ENCODE measurements at regions not wholly inside any gene's neighbourhood (a gene's known extent, or its start where the extent isn't known, plus 50 kb on each side); places are given as distances from the start of the nearest gene placed in this dataset.

DNA sequence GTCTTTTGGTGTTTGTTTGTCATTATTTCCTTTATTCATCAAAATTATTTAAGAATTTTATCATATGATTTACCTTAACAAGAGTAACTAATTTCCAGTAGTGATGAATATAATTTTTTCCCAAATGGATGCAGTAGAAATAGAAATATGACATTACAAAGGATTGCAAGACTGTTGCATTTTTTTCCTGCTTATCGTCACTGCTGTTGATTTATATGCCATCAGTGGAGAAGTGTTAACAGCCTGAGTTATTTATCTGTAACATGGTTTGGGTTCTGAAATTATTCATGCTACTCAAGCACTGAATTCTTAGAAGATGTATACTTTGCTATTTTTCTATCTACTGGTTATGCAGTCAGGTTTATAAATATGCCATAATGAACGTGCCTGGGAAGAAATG, 68.6 kb downstream of the TMEM100 start:
- WGBS, 2 donors, result 71% methylated on average over 2 of the region's 2 CpGs
- H3K27ac ChIP-seq, result no peak overlapping the region
- no peak for DNase-seq (ENCODE audit: low spot score in 2 of 2)
- H3K9me3 ChIP-seq, result no peaks in the 10 kb centered on the region
- peaks cover 0 to 10% (median 3%) of the 10 kb centered on the region in 4 donors for H3K4me1 ChIP-seq
- TF ChIP-seq POLR2A (IDR thresholded peaks at IDR 0.05) (no peak), EP300 (IDR thresholded peaks at IDR 0.05) (no peak)
- TF ChIP-seq, protein P1, sequence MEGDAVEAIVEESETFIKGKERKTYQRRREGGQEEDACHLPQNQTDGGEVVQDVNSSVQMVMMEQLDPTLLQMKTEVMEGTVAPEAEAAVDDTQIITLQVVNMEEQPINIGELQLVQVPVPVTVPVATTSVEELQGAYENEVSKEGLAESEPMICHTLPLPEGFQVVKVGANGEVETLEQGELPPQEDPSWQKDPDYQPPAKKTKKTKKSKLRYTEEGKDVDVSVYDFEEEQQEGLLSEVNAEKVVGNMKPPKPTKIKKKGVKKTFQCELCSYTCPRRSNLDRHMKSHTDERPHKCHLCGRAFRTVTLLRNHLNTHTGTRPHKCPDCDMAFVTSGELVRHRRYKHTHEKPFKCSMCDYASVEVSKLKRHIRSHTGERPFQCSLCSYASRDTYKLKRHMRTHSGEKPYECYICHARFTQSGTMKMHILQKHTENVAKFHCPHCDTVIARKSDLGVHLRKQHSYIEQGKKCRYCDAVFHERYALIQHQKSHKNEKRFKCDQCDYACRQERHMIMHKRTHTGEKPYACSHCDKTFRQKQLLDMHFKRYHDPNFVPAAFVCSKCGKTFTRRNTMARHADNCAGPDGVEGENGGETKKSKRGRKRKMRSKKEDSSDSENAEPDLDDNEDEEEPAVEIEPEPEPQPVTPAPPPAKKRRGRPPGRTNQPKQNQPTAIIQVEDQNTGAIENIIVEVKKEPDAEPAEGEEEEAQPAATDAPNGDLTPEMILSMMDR (IDR thresholded peaks at IDR 0.05), result no peak
- H3K4me3 ChIP-seq, result no peak overlapping the region
- no peaks in the 10 kb centered on the region for H3K36me3 ChIP-seq
- no peaks in the 10 kb centered on the region for H3K27me3 ChIP-seq

DNA sequence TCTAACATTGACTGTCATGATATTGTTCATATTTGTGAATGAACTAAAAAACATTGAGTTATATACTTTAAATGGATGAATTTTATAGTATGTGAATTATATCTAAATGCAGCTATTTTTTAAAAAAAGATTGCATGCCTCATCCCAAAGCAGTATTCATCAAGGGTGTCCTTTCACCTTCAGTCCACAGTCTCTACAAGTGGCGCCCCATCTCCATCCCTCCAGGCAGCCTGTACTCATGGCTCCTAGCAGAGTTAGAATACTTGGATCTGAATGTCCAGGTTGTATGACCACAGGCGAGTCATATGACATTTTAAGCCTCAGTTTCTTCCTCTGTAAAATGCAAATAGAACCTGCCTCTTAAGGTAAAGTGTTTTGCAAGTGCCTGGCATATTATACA, 69.8 kb downstream of the TMEM100 start:
- H3K27ac ChIP-seq, result no peak overlapping the region
- WGBS, 2 donors, result 92 to 97% methylated on average over 2 of the region's 2 CpGs
- TF ChIP-seq EP300 (IDR thresholded peaks at IDR 0.05), result no peak
- TF ChIP-seq, protein P1 (IDR thresholded peaks at IDR 0.05), result no peak
- TF ChIP-seq POLR2A (IDR thresholded peaks at IDR 0.05), result no peak
- no peak for DNase-seq (ENCODE audit: low spot score in 2 of 2)
- H3K36me3 ChIP-seq, result no peaks in the 10 kb centered on the region
- H3K4me1 ChIP-seq, result peaks cover 0 to 10% (median 3%) of the 10 kb centered on the region in 4 donors
- H3K9me3 ChIP-seq, result no peaks in the 10 kb centered on the region
- no peak overlapping the region for H3K4me3 ChIP-seq
- no peaks in the 10 kb centered on the region for H3K27me3 ChIP-seq

DNA sequence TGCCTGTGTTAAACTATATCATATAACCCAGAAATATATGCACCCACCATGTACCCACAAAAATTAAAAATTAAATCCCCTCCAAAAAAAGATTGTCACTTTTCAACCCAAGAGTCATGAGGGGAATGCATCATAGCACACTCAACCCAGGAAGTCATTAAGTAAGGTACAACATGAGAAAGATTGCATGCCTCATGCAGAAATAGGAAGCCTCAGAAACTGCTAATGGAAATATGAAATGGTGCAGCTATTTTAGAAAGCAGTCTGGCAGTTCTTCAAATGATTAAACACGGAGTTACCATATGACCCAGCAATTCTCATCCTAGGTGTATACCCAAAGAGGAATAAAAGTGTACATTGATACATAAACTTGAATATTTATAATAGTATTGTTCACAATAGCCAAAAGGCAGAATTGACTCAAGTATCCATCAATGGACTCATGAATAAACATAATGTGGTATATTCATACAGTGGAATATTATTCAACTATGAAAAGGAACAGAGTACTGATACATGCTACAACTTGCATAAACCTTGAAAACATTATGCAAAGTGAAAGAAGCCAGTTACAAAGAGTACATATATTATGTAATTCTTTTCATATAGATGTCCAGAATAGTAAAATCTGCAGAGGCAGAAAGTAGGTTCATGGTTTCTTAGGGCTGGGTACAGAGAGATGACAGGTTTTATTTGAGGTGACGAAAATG, 70.4 kb downstream of the TMEM100 start:
- Histone ChIP-seq H3K4me3 (no peak overlapping the region), H3K9me3 (no peaks in the 10 kb centered on the region), H3K27ac (no peak overlapping the region), H3K27me3 (no peaks in the 10 kb centered on the region), H3K36me3 (no peaks in the 10 kb centered on the region), H3K4me1 (peaks cover 0 to 10% (median 3%) of the 10 kb centered on the region in 4 donors)
- WGBS, 2 donors, result 90 to 92% methylated on average over 2 of the region's 2 CpGs
- DNase-seq (ENCODE audit: low spot score in 2 of 2), result no peak
- TF ChIP-seq POLR2A (IDR thresholded peaks at IDR 0.05), result no peak
- no peak for TF ChIP-seq EP300 (IDR thresholded peaks at IDR 0.05)
- TF ChIP-seq, protein P1 (IDR thresholded peaks at IDR 0.05), result no peak

DNA sequence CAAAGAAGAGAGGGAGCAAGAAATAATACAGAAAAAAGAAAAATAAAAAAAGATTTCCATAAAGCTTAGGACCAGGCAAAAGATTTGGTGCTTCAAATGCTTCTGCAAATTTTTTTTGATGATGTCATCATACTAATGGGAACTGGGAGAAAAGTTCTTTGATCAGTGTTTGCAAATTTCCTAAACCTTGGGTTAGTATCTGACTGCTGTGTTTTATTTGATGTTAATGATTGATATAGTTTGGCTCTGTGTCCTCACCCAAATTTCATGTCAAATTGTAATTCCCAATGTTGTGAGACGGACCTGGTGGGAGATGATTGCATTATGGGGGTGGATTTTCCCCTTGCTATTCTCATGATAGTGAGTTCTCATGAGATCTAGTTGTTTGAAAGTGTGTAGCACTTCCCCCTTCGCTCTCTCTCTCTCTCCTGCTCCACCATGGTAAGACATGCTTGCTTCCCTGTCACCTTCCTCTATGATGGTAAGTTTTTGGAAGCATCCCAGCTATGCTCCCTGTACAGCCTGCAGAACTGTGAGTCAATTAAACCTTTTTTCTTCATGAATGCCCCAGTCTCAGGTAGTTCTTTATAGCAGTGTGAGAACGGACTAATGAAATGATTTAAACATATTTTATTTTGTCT, 72.6 kb downstream of the TMEM100 start:
- H3K36me3 ChIP-seq, result no peaks in the 10 kb centered on the region
- no peak overlapping the region for H3K4me3 ChIP-seq
- no peaks in the 10 kb centered on the region for H3K9me3 ChIP-seq
- no peak for DNase-seq (ENCODE audit: low spot score in 2 of 2)
- H3K27ac ChIP-seq, result no peak overlapping the region
- H3K4me1 ChIP-seq, result peaks cover 0 to 6% (median 3%) of the 10 kb centered on the region in 4 donors
- TF ChIP-seq, protein P1 (IDR thresholded peaks at IDR 0.05), result no peak
- TF ChIP-seq EP300 (IDR thresholded peaks at IDR 0.05) (no peak), POLR2A (IDR thresholded peaks at IDR 0.05) (no peak)
- WGBS, 2 donors, result 74 to 86% methylated on average over 3 of the region's 3 CpGs
- H3K27me3 ChIP-seq, result no peaks in the 10 kb centered on the region

DNA sequence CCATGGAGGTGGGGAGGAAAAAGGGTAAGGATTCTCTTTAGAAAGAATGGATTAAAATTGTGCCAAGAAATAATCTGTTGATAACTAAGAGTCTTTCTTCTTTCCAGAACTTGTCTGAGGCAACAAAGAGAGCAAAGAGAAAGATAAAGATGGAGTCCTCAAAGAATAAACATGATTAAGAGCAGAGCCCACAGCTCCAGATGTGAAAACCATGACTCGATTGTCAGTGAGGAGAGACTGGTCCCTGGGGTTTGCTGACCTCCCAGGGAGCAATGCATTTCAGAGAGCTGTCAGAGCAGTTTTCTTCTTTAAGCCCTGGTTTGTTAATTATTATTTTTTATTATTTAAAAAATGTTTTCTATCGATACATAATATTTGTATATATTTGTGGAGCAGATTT, 74.6 kb downstream of the TMEM100 start:
- Histone ChIP-seq H3K36me3 (no peaks in the 10 kb centered on the region), H3K4me3 (no peak overlapping the region), H3K4me1 (no peaks in the 10 kb centered on the region), H3K27ac (no peak overlapping the region), H3K9me3 (no peaks in the 10 kb centered on the region), H3K27me3 (no peaks in the 10 kb centered on the region)
- TF ChIP-seq, protein P1 (IDR thresholded peaks at IDR 0.05), result no peak
- TF ChIP-seq EP300 (IDR thresholded peaks at IDR 0.05) (no peak), POLR2A (IDR thresholded peaks at IDR 0.05) (no peak)
- 47% methylated on average over 2 of the region's 2 CpGs for WGBS, 2 donors
- DNase-seq (ENCODE audit: low spot score in 2 of 2), result no peak
